ENCODE measurements at regions not wholly inside any gene's neighbourhood (a gene's known extent, or its start where the extent isn't known, plus 50 kb on each side); places are given as distances from the start of the nearest gene placed in this dataset.
"Not testable (repeated sequence)": the region's sequence is repeated elsewhere in the genome, so short reads cannot be mapped to it uniquely, and the experiment has no call there.

GRCh38 chr7:106583706-106584690 is 77.0 kb downstream of the CCDC71L start:
- no peak for DNase-seq (ENCODE audit: low read depth in 2 of 2)

DNA sequence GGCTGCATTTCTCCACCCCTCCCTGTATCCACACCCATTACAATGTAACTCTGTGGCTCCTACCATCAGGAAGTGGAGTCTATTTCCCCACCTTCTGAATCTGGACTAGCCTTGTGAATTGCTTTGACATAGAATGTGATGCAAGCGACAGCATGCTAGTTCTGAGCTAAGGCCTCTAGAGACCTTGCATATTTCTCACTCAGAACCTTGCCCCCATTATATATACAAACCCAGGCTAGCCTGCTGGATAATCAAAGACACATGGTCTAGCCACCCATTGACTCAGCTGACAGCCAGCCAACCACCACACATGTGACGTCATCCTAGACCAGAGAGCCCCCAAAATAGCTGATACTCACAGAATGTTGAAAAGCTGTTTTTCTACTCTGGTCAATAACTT is 77.9 kb downstream of the CCDC71L start:
- DNase-seq (ENCODE audit: low read depth in 2 of 2), result no peak

GRCh38 chr7:106582365-106582764 is 78.6 kb downstream of the CCDC71L start:
- DNase-seq (ENCODE audit: low read depth in 2 of 2), result no peak

- not testable (repeated sequence) for DNase-seq (ENCODE audit: low read depth in 2 of 2)
Observed at GRCh38 chr7:106579086-106579485, 81.9 kb downstream of the CCDC71L start.

GRCh38 chr7:106575138-106575823 is 85.7 kb downstream of the CCDC71L start:
- no peak for DNase-seq (ENCODE audit: low read depth in 2 of 2)

DNA sequence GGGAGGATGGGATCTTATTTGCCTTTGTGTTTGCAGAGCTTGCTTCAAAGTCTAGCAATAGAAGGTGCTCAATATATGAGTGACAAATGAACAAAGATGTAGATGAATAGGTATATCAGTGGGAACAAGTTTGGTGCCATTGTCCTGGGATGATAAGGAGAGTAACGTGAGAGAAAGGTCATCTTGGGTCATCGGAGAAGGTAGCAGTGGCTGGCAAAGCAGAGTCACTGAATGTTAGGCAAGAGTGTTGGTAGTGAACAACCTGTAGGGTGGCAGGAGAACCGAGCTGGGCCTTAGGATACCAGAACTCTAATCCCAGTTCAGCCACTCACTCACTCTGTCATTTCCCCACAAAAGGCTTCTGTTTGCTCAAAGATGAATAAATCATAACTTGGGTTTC is 87.2 kb downstream of the CCDC71L start:
- no peak for DNase-seq (ENCODE audit: low read depth in 2 of 2)

- no peak for DNase-seq (ENCODE audit: low read depth in 2 of 2)
Observed at GRCh38 chr7:106573125-106573663, 87.8 kb downstream of the CCDC71L start.

GRCh38 chr7:106572394-106573124 is 88.4 kb downstream of the CCDC71L start:
- DNase-seq (ENCODE audit: low read depth in 2 of 2), result no peak

GRCh38 chr7:106571563-106571962 is 89.4 kb downstream of the CCDC71L start:
- no peak for DNase-seq (ENCODE audit: low read depth in 2 of 2)

DNA sequence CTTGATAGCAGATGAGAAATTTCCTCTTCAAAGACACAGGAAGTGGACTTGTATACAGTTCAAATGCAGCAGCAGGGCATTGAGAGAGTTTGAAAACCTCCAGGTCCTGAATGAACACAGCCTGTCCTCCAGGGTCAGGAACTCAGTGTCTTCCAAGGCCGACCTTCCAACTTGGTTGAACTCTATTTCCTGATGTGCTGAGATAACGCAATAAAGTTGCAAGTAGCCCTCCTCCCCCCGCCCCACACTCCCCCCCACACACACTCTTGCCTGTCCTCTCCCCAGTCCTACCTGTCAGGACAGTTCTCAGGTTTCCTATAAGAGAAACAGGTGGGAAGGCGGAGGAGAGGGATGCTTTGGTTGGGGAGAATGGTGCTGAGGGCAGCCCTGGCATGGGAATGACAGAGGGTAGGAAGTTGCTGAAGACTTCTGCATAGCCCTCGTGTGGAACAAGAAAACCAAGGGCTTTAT is 90.0 kb downstream of the CCDC71L start:
- DNase-seq (ENCODE audit: low read depth in 2 of 2), result no peak

- no peak for DNase-seq (ENCODE audit: low read depth in 2 of 2)
Observed at GRCh38 chr7:106570146-106570545, 90.8 kb downstream of the CCDC71L start.

DNA sequence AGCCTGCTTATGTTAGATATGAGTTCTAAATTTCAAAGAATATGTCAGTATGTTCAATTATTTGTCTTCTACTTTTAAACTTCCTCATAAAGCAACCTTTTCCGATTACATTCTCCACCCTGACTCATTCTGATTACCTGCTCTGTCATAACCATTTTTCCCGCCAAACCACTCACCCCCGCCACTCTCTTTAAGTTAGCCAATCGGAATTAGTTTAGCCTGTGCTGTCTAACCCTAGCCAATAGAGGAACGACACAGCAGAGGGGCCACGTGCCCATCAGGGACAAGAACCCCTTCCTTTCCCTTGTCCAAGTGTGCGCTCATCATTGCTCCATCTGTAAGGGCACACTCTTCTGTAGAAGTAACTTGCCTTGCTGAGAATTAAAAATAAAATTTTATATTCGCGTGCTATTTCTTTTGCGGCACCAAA is 91.4 kb downstream of the CCDC71L start:
- DNase-seq (ENCODE audit: low read depth in 2 of 2), result no peak

DNA sequence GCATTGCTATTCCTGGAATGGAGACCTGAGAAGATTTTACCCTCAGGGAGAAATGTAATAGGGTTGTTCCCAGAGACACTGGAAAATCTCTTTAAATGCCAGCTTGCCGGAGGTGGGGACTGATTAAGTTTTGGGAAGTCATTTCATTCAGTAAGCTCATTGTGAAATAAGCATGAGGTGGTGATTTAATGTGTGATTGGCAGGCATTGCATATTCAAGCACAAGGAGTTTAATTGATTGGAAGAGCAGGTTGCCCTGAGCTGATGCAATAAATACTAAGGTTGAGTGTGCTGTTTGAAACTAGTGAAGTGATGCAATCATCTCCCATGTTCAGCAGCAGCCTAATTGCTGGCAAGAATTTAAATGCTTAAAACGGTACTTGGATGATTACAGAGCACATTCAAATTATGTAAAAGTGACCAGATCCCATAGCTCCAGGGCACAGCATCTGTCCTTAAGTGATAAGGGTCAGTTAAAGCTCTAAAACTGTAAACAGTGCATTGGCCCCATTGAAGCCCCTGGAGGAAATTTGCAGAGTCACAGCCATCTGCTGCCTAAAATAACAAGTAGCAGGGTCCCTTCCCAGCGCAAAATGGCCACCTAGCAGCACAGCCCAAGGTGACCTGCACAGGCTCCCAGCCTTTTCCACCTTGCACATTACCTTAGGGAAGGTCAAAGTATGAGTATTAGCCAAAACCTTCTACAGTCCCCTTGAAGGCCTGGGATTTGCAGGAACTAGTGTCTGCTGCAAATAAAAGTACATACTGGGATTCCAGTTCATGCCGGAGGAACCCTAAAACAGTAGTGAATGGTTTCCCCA is 92.1 kb downstream of the CCDC71L start:
- DNase-seq (ENCODE audit: low read depth in 2 of 2), result no peak

GRCh38 chr7:106568002-106568679 is 92.8 kb downstream of the CCDC71L start:
- DNase-seq (ENCODE audit: low read depth in 2 of 2), result no peak

GRCh38 chr7:106567204-106568001 is 93.6 kb downstream of the CCDC71L start:
- not testable (repeated sequence) for DNase-seq (ENCODE audit: low read depth in 2 of 2)

DNA sequence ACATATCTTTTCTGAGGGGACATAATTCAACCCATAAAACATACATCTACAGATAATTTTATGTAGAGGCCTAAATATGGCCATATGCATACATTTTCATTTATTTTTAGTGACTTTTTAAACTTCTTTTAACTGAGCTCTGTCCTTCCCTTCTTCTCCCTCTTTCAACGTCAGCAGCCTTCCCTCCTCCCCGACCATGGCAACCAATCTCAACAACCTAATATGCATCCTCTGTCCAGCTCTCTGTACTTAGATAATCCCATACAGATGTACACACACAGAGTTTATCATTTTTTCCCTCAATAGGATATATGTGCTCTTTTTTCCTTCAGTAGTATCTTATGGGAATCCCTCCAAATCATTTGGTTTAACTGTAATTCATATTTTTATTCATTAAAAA is 94.3 kb downstream of the CCDC71L start:
- no peak for DNase-seq (ENCODE audit: low read depth in 2 of 2)

DNA sequence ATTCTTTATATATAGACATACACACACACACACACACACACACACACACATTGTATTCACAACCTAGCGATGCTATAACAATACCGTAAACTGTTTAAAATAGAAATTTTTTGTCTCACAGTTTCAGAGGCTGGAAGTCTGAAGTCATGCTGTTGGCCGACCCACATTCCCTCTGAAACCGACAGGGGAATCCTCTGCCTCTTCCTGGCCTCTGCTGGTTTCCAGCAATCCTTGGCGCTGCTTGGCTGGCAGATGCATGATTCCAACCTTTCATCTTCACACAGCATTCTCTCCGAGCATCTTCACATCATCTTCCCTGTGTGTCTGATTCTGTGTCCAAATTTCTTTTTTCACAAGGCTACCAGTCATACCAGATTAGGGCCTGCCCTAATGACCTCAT is 94.8 kb downstream of the CCDC71L start:
- DNase-seq (ENCODE audit: low read depth in 2 of 2), result no peak

GRCh38 chr7:106565428-106565827 is 95.5 kb downstream of the CCDC71L start:
- DNase-seq (ENCODE audit: low read depth in 2 of 2), result no peak

DNA sequence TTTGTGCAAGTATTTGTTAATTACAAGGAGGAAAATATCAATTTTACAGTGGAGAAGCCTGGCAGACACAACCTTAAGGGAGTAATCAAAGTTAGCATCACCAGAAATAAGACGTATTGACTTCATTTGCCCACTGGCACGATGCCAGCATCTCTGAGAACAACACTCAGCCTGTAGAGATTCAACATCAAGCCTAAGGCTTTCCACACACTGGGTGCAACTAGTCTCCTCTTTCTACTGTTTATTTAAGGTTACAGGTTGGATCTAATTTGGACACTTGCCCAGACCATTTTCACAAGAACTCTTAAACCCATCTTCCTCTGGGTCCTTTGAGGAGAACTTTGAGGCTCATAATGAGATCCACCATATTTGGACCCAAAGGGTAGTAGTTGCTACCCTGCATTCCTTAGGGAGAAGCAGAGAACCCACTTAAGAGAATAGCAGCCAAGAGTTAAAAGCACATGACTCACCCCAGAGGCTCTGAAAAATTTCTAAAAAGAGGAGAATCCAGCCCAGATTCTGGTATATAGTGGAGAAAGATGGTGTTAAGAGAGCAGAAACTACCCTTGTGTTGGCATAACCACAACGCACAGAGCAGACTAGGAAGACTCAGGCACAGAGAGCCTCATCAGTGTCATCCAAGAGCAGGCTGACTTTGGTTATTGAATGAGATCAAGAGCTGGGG is 97.3 kb downstream of the CCDC71L start:
- no peak for DNase-seq (ENCODE audit: low read depth in 2 of 2)

Measured in stimulated activated CD4-positive, alpha-beta T cell treated with anti-CD3 and anti-CD28 coated beads, Interleukin-1b, Interleukin-23, amount 100 ng/mL, for 4 hours (primary cell).